Stimulated activated CD4-positive, alpha-beta T cell treated with anti-CD3 and anti-CD28 coated beads, Interleukin-1b, Interleukin-23, amount 100 ng/mL, for 24 hours (primary cell): ENCODE measurements at regions not wholly inside any gene's neighbourhood (a gene's known extent, or its start where the extent isn't known, plus 50 kb on each side); places are given as distances from the start of the nearest gene placed in this dataset.

Experiments
- DNase-seq, 4 experiments: peaks; one replicate each; pipeline ENCODE4 v3.0.0-alpha.2; 2020; ENCODE audit warnings: low read depth in 4 of 4, low spot score in 1 of 4

DNA sequence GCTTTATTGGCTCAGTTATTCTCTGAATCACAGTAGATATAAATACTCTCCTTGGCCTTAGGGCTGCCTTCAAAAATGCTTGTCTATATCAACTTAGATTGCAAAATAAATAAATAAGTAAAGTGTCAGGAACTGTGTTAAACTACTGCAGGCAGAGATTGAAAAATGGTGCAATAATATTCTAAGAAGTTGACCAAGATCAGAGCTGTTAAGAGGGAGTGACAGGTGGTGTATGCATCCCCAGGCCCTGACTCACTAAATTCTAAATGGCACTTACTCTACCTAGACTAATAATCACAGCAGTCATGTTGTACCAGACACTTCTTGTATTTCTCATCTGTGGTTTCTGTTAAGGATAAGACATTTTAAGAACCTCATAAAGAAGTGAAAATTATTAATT is 235.1 kb upstream of the SPOCK3 start:
- no peak for DNase-seq

DNA sequence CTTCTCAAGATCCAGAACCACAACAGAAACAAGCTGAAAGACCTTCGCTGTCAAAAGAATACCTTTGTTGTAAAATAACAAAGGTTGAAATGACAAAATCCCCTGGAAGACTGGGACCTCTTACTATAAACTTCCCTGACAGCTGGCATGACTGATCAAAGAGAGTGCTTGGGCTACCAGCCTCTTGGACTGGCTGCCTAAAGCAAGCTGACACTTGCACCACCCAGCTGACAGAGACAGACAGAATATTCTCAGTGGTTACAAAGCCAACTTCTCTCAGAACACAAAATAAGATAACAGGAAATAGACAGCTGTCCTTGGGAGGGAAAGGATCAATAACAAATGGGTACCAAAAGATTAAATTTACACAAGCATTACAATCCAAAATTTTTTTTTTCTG is 241.7 kb upstream of the SPOCK3 start:
- DNase-seq: no peak

DNA sequence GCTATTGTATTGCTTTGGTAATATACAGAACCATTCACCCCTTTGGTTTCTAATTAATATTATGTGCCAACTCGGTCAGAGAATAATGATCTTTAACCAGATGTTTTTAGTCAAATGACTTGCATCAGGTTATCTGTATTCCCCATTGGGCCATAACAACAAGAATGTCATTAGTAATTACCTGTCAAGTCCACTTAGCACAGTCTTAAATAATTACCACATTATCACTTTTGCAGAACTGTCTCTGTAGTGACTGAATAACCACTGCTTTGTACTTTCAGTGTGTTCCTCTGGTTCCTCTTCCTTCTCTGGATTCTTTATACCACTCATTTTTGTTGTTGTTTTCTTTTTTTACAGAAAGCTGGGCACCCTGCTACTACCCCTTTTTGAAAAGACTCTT is 257.7 kb upstream of the SPOCK3 start:
- DNase-seq: no peak

DNA sequence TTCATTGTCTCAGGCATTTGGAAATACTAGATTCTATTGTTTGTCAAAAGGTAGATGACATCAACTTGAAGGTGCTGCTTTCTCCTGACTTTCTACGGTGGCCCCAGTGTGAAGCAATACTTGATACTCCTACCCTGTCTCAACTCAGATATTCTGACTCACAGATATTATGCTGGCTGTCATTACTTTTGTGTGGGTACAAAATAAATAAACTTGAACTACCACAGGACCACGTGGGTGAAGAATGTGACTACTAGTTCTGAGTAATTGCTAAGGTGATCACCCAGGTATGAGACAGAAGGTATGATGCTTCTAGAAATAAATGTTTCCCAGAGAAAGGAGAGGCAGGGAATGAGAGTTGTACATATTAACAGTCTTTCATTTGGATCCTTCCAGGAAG is 275.3 kb upstream of the SPOCK3 start:
- no peak for DNase-seq

DNA sequence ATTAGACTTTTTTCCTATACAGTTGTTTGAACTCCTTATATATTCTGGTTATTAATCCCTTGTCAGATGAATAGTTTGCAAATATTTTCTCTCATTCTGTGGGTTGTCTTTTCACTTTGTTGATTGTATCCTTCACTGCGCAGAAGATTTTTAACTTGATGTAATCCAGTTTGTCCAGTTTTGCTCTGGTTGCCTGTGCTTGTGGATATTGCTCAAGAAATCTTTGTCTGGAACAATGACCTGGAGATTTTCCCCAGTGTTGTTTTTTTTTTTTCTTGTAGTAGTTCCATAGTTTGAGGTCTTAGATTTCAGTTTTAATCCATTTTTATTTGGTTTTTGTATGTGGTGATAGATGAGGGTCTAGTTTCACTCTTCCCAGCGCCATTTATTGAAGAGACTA is 289.8 kb upstream of the SPOCK3 start:
- no peak for DNase-seq

DNA sequence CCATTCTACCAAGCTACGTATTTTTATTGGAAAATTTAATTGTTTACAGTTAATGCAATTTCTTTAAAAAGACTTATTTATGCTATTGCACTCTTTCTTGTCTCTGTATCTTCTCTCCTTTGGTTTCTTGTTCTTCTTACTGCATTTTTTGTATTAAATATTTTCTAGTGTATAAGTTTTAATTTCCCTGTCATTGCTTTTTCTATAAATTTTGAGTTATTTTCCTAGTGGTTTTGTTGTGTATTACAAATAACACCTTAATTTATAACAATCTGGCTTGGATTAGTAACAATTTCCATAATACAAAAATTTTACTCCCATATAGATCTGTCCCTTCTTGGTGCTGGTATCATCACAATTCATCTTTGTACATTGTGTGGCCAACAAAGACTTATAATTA is 303.5 kb upstream of the SPOCK3 start:
- no peak for DNase-seq

DNA sequence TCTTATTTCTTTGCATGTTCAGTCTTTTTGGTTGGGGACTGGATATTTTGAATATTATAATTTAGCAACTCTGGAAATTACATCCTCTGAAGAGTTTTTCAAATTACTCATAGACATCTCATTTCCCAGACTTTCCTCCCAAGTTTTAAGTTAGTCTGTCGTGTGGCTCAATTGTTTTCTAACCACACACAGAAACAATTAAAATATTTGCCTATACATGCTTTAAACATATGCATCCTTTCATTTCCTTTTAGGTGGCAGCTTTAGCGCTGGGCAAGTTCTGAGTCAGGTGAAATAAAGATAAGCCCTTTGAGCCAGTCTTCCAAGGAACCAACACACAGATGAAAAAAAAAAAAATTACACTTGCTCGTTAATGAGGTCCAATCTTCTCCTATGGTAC is 307.0 kb upstream of the SPOCK3 start:
- DNase-seq: no peak

DNA sequence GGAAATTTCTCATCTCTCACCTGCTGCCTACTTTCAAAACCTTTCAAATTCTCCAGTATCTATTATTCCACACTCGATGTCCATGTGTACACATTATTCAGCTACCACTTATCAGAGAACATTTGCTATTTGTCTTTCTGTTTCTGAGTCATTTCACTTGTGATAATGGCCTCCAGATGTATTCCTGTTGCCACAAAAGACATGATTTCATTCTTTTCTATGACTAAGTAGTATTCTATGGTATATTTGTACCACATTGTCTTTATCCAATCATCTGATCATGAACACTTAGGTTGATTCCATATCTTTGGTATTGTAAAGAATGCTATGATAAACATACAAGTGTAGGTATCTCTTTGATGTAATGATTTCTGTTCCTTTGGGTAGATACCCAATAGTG is 310.1 kb upstream of the SPOCK3 start:
- DNase-seq: no peak

DNA sequence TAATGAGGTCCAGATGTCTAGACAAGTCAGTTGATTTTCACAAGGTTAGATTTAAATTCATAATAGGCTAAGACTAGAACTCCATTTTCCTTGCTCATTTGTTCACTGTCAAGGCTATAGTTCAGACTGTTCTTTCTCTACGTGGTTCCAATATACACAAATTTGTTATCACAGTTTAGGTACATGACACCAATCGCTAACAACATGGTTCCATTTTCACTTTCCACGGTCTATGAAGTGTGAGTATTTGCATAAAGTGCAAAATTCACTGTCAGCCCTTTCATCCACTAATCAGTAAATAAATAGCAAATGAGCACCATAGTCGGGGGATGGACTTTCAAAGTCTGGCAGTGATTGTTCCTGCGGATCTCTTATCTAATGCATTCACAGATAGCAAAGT is 315.7 kb upstream of the SPOCK3 start:
- DNase-seq: no peak

DNA sequence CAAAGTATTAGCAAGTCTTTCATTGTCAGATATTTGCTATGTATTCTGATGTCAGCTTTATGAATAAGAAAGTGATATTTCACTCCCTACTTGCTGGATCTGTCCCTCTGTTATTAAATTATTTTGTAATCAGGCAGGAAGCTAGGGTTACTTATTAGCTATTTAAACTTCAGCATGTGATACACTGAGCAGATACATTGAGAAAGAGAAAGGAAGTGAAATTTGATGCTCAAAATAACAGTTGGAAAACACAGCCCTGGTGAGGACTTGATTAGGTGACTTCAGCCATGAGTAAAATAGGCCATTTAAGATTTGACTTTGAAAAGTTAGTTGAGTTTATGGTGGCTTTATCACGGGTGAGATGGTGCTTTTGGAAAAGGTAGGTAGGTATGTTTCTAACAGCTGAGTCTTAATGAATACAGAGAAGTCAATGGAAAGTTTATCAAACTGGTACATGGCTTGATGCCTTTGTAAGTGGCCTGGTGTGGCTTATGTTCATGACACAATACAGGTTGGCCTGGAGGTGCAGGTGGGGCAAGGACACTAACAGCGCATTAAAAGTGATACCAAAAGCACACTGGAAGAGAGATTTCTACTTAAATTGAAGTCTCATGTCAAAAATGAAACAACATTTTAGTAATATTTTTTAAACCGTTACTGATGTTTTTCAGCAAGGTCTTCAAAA is 321.2 kb upstream of the SPOCK3 start:
- no peak for DNase-seq

DNA sequence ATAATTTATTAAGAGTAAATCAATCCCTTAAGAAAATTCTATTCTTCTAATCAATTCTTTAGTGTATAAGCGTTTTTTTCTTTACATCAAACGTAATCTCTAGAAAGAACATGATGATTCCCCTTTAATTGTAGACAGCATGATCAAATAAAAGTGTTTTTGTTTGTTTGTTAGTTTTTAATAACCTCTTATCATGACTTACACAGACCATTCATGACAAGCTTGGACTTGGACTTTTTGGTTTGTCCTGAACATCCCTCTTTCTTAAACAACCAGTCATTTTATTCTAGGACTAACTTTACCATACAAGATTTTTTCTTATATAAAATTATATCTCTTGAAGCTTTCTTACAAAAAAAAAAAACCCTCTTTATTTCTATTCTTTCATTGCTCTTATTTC is 344.6 kb upstream of the SPOCK3 start:
- no peak for DNase-seq

DNA sequence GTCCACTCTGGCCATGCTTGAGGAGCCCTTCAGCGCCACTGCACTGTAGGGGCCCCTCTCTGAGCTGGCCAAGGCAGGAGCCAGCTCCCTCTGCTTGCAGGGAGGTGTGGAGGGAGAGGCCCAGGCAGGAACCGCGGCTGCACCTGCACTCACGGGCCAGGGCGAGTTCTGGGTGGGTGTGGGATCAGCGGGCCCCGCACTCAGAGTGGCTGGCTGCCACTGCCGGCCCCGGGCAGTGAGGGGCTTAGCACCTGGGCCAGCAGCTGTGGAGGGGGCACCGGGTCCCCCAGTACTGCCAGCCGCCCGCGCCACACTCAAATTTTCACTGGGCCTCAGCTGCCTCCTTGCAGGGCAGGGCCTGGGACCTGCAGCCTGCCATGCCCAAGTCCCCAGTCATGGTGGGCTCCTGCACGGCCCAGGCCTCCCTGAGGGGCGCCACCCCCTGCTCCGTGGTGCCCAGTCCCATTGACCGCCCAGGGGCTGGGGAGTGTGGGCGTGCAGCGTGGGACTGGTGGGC is 347.2 kb upstream of the SPOCK3 start:
- DNase-seq: no peak

DNA sequence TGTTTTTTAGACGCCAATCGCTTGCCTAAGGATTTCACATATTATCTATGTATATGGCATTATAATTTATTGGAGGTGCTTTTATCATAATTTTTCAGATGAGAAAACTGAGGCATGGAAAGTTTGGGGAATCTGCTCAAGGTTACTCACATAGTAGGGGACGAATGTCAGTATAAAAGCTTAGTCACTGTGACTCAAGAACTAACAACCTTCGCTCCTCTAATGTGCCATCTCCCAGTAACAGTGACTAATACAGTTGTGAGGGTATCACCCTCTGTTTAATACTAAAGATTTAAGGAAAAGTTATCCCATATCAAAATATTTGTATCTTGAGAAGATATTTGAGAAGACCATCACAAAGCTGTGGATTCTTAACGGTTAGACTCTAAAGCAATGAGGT is 353.1 kb upstream of the SPOCK3 start:
- no peak for DNase-seq

DNA sequence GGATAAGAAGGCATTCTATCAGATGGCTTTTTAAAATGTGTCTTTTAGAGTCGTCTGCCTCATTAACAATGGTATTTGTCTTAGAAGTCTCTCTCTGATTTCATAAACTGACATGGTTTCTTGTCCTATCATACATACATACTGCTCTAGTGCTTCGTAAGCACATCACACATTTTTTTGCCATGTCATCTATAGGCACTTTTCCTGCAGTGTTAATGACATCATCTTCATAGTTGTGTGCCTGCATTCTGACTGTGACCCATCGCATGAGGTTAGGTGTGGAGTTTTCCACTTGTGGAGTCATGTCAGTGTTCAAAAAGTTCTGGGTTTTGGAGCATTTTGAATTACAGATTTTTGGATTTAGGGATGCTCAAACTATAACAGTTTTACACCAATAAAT is 361.6 kb upstream of the SPOCK3 start:
- no peak for DNase-seq

DNA sequence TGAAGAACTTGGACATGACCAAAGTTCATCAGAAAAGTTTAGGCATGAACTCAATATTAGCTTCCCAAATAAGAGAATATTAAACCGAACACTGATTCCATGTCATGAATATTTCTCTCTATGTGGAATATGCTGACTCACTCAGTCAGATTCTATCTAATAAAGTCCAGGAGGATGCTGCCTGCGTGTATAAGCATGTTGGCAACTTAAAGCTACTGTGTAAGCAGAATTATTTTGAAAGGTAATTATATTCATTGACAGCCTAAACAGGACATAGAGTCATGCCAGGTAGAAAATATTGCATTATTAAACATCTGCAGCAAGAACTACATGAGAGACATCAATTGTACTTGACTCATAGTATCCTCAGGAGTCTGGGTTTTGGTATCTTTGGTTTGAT is 367.9 kb upstream of the SPOCK3 start:
- DNase-seq: no peak

DNA sequence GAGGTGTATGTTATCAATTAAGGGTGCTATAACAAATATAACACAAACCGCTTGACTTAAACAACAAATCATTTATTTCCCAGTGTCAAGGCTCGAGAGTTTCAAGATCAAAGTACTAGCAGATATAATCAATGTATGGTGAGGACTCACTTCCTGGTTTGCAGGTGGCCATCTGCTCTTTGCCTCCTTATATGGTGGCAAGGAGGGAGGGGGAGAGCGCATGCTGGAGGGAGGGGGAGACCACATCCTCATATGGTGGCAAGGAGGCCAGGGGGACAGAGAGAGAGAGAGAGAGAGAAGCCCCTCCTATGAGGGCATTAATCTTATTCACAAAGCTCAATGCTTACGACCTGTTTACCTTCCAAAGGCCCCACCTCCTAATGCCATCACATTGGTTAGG is 372.3 kb upstream of the SPOCK3 start:
- no peak for DNase-seq

DNA sequence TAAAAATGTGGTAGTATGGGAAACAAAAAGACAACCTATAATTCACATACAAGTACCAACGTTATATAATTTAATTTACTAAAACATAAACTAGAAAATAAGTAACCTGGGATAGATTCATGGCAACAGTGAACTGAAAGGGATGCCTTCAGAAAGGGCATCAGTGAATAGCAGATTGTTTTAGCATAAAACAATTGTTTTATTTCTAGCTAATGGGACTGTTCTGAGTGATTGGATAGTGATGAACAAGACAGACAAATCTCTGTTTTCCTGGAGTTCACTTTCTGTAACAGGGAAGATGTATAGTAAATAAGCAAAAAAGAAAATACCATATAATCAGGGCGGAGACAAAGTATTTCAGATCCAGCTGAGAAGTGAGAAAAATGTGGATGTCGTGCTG is 379.1 kb upstream of the SPOCK3 start:
- no peak for DNase-seq

DNA sequence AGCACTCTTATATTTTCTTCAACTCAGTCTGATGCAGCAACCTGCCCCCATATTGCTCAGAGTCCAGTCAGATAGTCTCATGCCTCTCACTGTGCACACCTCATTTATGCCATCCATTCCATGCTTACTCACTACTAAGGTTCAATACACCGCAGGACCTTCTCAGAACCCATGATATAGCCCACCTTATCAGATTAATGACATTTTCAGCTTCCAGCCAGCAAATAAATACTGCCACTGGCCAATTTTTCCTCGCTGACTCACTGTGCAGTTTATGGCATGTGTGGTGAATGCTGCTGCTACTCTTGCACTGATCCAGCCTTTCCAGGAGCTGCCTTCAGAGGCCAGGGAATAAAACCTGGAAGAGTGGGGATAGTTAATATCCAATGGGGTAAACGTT is 380.6 kb upstream of the SPOCK3 start:
- no peak for DNase-seq

DNA sequence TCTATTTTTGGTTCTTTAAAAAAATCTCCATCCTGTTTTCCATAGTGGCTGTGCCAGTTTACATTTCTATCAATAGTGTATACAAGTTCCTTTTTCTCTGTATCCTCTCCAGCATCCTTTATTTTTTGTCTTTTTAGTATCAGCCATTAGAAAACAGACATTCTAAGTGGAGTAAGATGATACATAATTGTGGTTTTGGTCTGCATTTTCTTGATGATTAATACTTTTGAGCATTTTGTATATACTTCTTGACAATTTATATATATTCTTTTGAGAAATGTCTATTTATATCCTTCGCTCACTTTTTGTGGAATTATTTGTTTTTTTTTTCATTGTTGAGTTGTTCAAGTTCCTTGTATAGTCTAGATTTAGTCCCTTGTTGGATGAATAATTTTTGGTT is 382.2 kb upstream of the SPOCK3 start:
- no peak for DNase-seq

DNA sequence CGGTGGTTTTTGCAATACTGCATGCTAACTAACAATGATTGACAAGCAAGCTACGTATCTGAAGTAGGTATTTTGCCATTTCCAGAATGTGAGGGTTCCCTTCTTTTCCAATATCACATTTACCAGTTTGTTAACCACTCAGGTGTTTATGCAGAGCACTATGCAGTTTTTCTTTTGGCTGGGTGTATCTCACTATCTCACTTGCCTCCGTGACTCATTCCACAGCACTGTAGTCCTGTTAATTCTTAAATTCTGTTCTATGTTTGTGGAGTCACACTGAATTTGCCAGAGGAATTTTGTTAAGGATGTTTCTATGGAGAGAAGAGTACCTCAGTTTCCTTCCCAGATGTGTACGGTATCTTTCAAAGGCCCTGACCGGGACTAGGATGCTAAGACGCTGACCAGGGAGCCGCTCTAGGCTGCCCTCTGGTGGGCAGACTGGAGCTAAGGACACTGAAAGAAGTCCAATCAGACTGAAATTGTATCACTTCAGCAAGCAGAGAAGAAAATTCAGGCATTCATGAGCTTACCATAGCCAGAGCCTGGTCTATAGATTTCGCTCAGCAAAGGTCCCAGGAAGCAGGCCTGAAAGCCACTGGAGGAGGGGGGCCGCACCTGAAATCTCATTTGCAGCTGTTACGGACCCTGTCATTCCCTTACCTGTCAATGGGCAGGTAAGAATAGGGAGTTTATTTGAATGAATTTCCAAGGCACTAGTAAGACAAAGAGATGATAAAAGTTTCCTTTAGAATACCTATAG is 388.4 kb upstream of the SPOCK3 start:
- DNase-seq: peak in 2 of 4 experiments; percentile 9 to 21

DNA sequence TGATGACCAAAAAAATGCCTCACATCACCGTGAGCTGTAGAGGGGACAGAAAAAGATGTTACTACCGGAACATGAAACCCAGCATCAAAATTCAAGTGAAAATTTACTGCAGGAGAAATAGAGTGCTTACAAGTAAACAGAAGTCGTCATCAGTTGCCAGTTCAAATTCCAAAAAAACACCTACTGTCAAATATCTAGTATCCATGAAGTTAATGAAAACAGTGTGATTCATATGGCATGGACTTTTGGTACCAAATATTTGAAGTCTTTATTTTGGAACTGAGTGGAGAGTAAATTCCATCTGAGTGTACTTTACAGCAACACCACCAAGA is 388.9 kb upstream of the SPOCK3 start:
- no peak for DNase-seq

DNA sequence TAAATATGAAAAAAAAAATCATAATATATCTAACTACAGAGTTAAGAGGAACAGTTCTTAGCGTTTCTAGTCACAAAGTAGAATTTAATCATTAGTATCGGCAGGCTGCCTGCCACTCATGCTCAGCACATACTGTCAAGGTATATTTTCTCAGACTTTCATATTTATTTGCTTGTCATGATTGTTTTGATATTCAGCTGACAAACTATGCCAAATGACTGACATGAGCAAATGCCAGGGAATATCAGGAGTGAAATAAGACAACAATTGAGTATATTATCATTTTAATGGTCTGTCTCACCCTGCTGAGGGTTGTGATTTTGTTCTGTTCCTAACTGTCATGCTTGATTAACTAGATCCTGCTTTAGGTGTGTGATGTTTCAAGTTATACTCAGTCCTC is 395.0 kb upstream of the SPOCK3 start:
- no peak for DNase-seq

DNA sequence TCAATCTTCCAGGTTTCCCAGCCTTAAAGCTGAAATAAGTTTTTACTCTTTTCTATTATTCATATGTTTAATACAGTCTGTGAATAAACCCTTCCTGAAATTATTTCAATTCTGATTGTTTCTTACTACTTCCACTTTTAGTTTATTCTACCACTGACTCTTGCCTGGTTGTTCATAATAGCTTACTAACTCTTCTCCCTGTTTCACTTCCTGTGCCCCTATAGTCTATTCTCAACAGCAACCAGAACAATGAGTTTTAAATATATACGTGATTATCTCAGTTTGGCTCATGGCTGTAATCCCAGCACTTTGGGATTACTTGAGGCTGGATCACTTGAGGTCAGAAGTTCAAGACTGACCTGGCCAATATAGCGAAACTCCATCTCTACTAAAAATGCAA is 408.0 kb upstream of the SPOCK3 start:
- no peak for DNase-seq
